Activated CD4-positive, alpha-beta T cell treated with anti-CD3 and anti-CD28 coated beads, Interleukin-2, amount 50 U/mL, for 48 hours (primary cell): ENCODE measurements at regions not wholly inside any gene's neighbourhood (a gene's known extent, or its start where the extent isn't known, plus 50 kb on each side); places are given as distances from the start of the nearest gene placed in this dataset.
"Not testable (repeated sequence)": the region's sequence is repeated elsewhere in the genome, so short reads cannot be mapped to it uniquely, and the experiment has no call there.

Experiments
- DNase-seq, 2 experiments: peaks; one replicate each; pipeline ENCODE4 v3.0.0-alpha.2; 2020

DNA sequence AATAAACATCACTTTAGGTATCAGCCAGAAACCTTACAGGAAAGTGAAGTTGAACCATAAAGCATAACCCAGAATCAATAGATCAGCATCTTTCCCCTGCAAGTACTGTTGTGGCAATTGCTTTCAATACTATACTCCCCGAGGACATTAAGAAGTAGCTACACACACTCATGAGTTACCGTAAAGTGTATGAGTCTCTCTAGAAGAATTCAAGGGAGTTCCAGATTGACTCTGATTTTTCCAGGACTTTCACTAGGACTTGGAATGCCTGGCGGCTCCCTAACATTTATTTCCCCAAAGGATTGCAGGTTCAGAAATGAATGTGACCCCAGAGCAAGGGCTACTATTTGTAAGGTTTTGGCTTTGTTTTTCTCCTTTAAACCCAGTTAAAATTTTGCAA, 465.4 kb upstream of the MDGA2 start:
- DNase-seq: no peak

DNA sequence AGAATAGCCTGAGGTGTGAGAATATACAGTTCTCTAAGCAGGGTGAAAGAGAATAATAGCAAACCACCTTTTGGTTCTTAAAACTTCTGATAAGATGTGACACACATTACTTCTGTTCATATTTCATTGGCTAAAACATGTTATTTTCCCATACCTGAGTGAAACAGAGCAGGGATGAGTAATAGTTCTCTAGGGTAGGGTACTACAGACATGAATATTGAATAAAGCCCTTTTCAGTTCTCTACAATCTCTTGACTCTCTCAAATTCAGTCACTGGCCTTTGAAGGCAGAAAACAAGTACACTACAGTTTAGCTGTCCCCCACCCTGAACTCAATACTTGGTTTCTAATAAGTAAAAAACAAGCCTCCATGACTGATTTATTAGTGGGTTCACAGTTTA, 454.1 kb upstream of the MDGA2 start:
- DNase-seq: no peak

DNA sequence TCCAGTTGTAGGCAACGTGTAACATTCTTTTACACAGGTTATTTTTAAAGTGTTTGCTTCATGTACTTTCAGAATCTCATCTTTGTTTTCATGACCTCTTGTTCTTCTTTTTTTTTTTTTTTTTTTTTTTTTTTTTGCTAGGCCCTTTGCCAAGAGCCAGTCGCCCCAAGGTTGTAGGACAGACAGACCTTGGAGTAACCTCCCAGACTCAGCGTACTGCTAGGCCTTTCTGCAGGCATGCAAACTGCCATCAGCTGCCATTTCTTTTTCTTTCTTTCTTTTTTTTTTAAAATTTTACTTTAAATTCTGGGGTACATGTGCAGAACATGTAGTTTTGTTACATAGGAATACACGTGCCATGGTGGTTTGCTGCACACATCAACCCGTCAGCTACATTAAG, 452.3 kb upstream of the MDGA2 start:
- no peak for DNase-seq

DNA sequence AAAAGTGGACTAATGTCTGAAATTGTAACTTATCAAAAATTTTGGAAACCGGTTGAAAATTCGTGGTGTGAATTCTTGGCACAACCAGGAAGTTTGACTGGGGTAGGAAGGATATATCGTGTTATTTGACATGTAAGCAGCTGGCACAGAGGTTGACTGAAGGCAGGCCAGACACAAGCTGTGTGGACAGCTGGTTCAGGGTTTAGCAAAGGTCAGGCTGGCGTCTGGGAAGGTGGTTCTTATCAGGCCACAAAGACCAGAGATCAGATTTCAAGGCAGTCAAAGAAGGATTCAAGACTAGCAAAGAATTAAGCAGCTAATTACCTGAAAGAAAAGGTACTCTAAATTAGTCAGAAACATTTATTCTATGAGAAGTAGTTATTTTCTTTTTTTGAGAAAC, 450.2 kb upstream of the MDGA2 start:
- no peak for DNase-seq

DNA sequence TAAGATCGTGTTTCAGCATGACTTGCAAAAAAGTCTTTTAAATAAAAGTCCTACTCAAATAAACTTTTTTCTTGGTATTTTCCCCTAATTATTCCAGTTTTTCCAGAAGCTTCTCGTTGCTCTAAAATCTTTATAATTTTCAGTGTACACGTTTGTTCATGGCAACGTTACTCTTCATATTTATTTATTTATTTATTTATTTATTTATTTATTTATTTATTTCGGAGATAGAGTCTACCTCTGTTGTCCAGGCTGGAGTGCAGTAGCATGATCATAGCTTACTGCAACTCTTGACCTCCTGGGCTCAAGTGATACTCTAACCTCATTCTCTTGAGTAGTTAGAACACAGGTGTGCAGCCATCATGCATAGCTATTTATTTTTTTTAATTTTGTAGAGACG, 438.3 kb upstream of the MDGA2 start:
- DNase-seq: no peak

DNA sequence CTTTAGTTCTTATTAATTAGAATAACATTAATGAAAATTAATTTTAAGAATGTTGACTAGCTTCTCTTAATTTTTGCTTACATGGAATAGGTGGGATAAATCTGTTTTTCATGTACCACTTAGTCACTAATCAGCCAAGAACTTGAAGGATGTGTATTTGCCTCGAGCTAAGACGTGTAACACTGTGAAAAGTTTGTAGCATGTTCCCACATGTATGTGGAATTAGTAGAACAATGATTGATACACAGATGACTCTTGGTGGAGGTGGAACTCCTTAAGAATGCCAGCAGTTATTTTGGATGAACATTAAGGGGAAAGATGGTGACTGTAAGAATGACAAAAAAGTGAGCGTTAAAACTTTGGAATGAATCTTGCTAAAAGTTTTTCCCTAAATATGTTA, 435.7 kb upstream of the MDGA2 start:
- DNase-seq: no peak

DNA sequence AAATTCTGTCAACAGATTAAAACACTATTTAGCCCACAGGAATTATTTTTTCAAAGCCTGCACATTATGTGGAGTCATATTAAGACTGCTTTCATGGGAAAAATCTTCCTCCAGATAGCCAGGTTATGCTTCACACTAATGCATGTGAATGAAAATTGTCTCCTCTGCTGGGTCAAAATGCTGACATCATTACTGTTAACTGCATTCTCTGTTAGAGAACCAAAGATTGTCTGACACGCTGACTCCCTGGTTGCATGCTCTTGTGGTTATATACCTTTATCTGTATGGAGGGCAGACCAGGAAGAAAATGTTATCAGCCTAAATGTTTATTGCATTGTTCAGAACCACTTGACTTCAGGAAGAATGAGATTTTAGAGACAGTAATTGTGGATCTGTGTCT, 432.2 kb upstream of the MDGA2 start:
- DNase-seq: no peak

DNA sequence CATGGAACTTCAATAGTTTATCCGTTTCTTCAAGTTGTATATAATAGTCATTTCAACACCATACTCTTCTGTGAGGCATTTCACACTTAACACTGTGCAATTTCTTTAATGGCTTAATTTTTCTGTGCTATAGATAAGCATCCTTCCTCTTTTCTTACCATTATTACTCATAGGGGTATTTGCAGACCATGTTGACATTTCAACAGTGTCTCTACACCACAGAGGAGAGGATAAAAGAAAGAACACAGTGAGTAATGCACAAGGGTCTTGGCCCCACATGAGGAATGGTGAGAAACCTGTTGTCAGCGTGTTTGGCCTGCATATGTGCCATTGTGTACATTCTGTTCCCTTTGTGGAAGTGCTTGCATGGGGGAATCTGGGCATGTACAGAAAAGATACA, 421.5 kb upstream of the MDGA2 start:
- no peak for DNase-seq

DNA sequence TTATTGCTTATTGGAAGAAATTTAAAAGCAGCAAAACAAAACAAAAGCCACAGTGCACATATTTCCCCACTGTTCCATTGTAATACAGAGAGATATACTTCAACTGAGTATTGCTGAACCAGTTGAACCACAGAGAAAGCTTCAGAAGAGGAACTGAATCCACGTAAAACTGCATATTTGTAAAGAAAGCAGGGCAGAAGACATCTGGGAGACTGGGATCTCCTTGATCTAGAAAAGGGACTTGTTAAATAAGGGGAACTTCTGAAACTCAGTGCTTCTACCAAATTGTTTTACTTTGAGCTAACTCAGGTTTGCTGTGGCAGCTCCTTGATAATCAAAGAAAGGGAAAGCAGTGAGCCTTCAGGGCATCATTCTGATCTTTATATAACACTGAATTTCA, 411.1 kb upstream of the MDGA2 start:
- DNase-seq: no peak

DNA sequence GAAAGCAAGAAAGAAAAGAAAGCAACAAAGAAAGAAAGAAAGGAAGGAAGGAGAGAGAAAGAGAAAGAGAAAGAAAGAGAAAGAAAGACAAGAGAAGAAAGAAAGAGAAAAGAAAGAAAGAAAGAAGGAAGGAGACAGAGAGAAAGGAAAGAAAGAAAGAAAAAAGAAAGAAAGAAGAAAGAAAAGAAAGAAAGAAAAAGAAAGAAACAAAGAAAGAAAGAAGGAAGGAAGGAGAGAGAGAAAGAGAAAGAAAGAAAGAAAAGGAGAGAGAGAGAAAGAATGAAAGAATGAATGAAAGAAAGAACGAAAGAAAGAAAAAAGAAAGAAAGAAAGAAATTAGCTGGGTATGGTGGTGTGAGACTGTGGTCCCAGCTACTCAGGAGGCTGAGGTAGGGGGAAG, 400.1 kb upstream of the MDGA2 start:
- DNase-seq: no peak

DNA sequence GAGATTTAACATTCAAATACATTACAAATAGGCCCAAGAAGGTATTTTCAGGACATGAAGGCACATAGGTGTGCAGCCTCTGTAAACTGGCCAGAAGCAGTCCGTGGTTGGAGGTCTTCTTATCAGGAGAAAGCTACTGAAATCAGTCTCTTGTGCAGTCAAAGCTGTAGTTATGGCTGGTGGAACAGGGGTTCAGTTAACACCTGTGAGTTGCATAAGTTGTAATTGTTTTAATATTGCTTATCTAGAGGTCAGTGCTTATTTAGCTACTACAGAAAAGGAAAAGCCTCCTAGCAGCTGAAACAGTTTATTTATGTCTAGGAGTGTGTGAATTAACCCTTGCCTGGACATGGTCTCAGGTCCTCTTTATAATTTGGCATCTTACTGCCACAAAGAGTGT, 377.6 kb upstream of the MDGA2 start:
- DNase-seq: no peak

DNA sequence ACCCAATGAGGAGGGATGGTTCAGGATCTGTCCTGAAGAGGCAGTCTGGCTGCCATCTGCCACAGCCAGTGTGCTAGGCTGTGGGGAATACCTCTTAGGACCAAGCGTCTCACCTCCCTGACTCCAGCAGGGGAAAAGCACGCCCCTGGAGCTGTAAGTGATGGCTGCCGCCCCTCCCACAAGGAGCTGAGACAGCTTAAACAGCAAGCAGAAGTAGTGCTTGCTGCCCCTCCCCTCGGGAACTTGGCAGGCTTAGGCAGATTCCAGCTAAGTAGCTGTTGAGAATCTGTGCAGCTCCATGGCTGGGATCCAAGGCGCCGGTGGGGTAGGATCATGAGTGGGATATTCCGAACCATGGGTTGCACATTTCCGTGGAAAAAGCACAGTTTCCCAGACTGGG, 360.4 kb upstream of the MDGA2 start:
- no peak for DNase-seq

DNA sequence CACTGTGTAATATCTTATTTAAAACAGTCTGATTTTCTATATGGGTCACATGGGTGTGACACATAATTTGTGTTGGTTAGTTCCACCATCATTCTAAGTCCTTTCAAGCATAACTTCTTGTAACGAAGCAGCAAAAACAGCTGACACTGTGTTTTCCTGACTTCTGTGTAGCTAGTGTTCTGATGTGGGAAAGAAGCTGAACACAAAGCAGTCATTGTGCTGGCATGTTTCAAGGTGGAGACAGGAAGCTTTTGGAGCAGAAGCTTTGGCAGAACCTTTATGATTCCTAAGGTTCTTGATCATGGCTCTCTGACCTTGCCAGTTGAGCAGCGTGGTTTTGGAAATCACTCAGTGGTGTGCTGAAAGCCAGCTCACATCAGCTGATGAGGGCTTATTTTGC, 351.7 kb upstream of the MDGA2 start:
- DNase-seq: no peak

DNA sequence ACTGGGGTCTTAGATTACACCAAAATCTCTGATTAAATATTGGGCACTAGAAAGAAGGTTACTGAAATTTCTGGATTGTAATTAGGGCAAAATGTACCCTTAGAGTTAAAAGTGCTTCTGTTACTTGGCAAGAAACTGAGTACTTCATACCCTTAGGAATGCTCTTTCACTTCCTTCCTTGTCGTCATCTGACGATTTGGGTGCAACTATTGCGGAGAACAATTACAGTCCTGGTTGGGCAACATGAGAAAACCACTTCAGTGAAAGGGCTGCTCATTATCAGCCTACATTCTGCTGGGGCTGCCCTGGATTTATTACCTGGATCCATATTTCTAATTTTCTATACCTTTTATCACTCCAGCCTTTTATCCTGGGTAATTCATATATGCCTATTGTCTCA, 348.5 kb upstream of the MDGA2 start:
- no peak for DNase-seq

DNA sequence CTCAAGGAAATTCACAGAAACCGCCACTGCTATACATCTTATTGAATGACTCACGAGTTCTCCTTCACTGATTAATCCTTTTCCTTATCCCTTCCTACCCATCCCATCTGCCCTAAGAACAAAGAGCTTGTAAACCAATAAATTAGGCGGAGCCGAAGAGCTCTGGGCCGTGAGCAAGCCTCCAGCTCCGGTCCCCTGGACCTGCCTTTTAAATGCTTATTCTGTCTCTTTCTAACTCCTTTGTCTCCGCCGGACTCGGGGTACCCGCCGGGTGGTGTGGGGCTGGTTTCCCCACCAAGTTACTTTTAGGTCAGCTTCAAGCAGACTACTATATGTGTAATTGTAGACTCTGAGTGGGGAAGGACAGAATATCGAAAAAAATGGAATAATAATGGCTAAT, 336.1 kb upstream of the MDGA2 start:
- not testable (repeated sequence) for DNase-seq

DNA sequence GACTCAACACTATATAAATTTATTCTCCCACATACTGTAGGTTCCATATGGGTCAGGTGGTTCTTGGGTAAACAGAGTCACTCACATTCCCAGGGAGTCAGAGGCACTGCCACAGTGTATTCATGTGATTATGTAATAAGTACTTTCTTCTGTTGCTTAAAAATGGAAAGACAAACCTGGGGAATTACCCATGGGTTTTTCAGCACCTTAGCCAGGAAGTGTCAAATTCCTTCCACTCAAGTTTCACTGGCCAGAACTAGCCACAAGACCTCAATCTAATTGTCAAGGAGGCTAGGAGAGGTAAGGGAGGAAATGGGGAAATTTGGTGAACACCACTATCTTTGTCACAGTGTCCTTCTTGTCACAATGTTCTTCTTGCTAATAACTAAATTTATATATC, 333.2 kb upstream of the MDGA2 start:
- DNase-seq: no peak

DNA sequence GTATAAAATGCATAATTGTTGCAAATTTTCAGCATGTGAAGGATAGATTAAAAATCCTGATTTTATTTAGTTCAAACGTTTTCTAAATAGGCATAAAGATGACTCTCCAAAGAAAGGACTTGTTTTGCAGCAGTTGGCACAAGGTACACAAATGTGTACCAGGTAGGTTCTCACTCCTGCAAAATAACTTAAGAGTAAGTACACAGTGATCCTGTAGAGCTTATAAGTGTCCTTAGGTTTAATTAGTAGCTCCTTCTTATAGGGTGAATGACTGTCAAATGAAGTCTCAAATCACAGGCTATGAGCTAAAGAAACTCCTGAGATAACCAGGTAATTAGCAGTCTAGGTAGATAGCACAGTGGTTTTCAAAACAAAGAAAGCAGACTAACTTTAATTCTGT, 330.6 kb upstream of the MDGA2 start:
- DNase-seq: no peak

DNA sequence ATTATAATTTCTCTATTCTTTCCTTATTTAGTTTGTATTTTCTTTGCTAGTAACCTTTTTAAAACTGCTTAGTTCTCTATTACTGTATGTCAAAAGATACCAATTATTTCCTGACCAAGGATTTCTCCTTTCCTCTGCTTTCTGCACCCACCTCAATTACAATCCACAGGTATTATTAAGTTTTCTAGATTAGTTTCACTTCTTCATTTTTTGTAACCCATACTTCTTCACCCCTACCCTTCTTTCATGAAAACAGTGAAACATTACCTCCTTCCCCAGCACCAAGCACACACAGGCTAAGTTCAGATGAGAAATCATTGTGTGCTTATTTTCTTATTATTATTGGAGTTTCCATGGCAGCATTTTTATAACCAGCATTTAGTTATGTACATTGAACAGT, 318.5 kb upstream of the MDGA2 start:
- no peak for DNase-seq

DNA sequence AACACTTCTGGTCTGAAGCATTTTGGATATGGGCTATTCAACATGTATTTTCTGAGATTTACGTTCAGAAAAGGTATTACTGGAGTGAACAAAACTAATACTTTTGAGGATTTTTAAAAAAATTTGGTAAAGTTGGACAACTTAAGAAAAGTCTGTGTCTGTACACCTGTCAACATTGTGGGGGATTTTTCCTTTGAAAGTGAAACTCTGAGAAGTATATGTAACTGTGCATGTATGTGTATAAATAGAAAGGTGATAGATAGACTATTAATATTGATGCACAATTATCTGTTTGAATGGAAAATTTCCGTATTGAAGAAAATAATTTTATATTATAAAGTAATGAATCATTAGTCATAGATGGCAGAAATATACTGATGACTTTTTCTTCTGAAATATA, 312.8 kb upstream of the MDGA2 start:
- no peak for DNase-seq

DNA sequence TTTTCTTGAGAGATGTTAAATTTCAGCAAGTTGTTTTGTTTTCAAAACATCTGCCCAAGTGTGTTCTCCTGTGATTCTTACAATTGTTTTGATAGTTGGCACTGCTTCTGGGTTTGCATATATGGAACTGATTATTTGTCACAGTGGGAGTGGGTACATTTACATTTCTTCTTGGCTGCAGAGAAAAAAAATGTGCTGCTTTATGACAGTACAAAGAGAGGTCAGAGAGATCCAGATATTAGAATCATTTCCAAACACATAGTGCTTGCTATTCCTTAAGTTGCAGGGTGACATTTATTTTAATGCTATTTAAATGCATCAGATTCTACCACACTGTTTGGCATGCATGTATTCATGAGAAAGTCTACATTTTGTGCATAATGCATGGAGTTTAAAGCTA, 303.5 kb upstream of the MDGA2 start:
- DNase-seq: no peak

DNA sequence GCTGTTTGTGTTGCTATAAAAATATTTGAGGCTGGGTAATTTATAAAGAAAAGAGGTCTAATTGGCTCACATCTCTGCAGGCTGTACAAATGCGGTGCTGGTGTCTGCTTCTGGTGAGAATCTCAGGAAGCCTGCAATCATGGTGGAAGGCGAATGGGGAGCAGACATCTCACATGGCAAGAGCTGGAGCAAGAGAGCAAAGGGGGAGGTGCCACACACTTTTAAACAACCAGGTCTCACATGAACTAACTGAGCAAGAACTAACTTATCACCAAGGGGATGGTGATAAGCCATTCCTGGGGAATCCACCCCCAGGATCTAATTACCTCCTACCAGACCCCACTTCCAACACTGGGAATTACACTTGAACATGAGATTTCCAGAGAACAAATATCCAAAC, 300.7 kb upstream of the MDGA2 start:
- DNase-seq: no peak

DNA sequence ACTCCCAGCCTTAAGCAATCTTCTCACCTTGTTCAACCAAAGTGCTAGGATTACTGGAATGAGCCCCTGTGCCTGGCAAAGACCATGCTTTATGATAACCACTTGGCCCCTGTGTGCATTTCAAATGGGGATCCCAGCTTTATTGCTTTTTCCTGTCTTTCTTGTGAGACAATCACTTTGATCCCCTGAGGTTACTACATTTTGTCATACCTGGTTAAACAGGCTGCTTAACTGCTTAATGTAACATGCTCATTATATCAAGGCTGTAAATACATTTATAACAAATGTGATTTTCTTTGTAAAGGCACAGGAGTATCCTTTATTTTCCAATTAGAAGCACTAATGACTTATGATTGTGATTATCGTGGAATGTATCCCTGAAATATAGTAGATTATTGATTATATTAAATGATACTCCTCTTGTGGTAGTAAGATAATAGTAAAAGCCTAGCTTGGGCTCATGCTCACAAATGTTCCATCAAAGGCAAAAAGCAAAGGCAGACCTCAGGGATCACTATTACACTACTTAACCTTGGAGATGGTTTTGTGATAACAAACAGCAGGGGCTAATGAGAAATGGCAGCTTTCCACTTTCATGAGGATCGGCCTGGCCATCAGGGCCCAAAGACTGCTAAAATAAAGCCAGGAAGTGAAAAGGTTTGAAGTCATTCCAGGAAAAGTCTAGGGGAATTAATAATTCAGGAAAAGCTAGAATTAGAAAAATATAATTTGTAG, 290.8 kb upstream of the MDGA2 start:
- DNase-seq: no peak

DNA sequence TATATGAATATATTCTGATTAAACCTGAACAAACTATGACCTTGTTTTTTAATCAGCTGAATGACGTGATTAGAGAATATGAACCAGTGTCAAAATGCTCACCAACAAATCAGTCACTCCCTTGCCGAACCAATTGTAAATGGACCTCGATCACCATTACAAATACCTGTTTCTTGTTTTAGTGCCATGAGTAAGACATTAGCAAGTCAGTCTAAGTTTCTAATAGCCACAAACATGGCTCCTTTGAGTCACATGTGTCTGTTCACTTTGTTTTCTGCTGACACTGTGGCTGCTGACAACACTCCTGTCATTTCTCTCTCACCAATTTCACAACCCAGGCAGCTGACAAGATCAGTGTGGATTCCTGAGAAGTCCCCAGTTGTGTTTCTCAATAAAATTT, 286.2 kb upstream of the MDGA2 start:
- DNase-seq: no peak

DNA sequence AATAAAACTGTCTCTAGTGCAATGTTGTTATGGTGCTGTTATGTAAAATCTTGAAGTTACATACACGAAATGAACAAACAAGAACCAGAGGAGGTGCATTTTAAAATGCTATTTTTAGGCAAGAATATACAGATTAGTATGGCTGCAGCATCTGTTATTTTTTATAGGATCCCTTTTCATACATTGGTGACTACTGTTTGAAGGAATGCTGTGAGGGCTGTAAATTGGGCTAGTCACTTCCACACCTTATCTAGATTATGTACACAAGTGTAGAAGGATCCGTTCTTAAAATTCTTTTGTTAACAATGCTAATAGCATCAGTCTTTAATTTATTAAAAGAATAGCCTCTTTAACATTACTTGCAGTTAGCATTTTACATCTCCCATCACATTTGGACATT, 284.3 kb upstream of the MDGA2 start:
- DNase-seq: no peak

DNA sequence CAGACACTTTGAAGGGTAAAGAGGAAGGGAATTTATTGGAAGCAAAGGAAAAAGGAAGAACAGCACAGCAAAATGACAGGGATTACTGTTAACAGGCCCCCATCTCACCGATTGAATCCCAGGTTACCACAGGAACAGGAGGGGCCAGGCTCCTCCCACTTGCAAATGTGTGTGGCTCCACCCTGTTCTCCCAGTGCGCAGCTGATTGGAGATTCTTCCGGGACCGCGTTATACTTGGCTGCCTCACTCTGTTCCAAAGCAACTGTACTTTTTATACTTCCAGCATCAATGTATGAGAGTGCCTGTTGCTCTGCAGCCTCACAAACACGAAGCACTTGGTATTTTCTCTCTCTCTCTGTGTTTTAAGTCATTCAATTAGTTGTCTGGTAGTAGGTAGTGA, 273.6 kb upstream of the MDGA2 start:
- no peak for DNase-seq

DNA sequence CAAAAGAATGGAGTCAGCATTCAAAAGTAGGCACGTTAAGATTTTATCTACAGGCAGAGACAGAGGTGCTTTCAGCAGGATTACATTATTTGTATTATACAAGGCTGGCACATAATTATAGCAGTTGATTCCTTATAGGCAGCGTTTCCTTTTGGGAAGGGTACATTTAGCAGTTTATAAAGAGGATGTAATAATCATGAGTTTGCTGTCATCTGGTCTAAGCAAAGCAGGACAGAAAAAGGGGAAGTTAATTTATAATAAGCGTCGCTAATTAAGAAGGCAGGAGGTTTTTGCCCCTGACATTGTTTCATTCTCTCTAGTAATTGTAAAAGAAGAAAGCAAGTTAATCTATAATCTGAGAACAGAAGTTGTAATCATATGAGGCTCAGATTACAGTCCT, 259.9 kb upstream of the MDGA2 start:
- no peak for DNase-seq
